Epithelial cell of esophagus (primary cell): ENCODE measurements at regions not wholly inside any gene's neighbourhood (a gene's known extent, or its start where the extent isn't known, plus 50 kb on each side); places are given as distances from the start of the nearest gene placed in this dataset.

Experiments used
- DNase-seq: peaks from one replicate; pipeline ENCODE4 v3.0.0; 2010; ENCODE audit warnings: low read depth
- H3K4me3 ChIP-seq: 2 replicates; pipeline ENCODE4 v1.5.1; 2011; ENCODE audit warnings: mild to moderate bottlenecking, low read length, control low read depth
- CTCF ChIP-seq: IDR thresholded peaks from 2 replicates; pipeline ENCODE4 v1.5.1; 2011; ENCODE audit warnings: low read depth, mild to moderate bottlenecking, low read length, control low read depth, inconsistent platforms; ENCODE audit not compliant: insufficient read depth; ENCODE audit errors: missing control alignments

DNA sequence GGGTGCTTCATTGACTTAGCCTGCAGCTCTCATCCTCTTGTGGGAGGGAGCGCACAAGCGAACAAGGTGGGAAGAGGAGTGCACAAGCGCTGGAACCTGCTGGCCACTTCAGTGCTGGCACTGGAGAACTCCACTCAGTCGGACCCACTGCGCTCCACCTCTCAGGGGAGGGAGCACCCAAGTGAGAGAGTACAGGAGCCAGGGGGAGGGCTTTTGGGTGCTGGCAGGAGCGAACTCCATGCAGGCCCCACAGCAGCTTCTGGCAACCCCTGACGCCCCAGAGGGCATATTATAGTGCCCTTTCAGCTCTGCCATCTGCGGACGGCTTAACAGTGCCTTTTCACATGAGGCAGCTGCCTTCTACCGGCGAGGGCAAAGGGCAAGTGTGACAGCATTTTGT is 774.2 kb upstream of the COX7C start:
- no peak overlapping the region for H3K4me3 ChIP-seq
- no peak for TF ChIP-seq CTCF
- no peak for DNase-seq

DNA sequence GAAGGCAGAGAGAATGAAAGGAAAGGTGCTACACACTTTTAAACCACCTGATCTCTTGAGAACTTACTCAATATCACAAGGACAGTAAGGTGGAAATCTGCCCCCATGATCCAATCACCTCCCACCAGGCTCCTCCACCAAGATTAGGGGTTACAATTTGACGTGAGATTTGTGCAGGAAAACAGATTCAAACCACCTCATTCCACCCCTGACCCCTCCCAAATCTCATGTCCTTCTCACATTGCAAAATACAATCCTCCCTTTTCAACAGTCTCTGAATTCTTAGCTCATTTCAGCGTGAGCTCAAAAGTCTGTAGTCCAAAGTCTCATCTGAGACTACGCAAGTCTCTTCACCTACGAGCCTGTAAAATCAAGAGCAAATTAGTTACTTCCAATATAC is 768.3 kb upstream of the COX7C start:
- no peak for DNase-seq
- no peak overlapping the region for H3K4me3 ChIP-seq
- TF ChIP-seq CTCF: no peak

DNA sequence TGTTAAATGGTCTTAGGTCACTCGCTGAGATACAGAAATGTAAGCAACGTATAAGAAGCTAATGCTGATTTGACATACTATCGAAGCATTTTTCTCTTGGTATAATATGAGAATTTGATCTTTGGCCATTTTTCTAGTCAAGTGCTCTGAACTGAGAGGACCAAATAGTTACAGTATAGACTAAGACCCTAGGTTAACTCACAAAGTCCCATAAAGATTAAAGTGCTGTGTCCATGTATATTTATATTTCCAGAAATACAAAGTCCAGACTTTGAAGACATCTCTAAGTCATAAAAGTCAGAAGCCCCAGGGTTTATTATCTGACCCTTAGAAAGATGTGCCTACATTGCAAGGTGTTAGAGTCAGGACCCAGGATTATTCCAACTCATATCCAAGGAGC is 752.4 kb upstream of the COX7C start:
- no peak overlapping the region for H3K4me3 ChIP-seq
- no peak for DNase-seq
- TF ChIP-seq CTCF: no peak

GRCh38 chr5:85868070-85868469 is 749.7 kb upstream of the COX7C start:
- TF ChIP-seq CTCF: no peak
- DNase-seq: no peak
- no peak overlapping the region for H3K4me3 ChIP-seq

- no peak for TF ChIP-seq CTCF
- no peak for DNase-seq
- no peak overlapping the region for H3K4me3 ChIP-seq
Observed at GRCh38 chr5:85893996-85894395, 723.7 kb upstream of the COX7C start.

- DNase-seq: no peak
- no peak overlapping the region for H3K4me3 ChIP-seq
- no peak for TF ChIP-seq CTCF
Observed at GRCh38 chr5:85896514-85896913, 721.2 kb upstream of the COX7C start.

DNA sequence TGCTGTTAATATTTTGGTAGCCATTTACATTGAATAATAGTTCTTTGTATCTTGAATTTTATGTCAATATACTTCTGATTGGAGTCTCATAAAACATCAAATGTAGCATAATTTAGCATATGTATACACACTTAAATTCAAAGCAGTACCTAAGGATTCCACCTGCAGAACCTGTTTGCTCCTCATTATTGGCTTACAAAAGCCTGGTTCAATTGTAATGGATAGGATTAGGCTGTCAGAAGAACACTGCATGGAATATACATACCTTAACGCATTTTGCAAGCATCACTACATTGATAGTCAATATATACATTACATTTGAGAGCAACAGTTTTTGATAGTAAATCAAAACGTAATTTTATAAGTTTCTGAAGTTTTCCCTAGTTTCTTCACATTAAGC is 711.3 kb upstream of the COX7C start:
- TF ChIP-seq CTCF: no peak
- no peak overlapping the region for H3K4me3 ChIP-seq

More for the DNA sequence above, 711.3 kb upstream of the COX7C start:
- DNase-seq: no peak
